ENCODE measurements at regions not wholly inside any gene's neighbourhood (a gene's known extent, or its start where the extent isn't known, plus 50 kb on each side); places are given as distances from the start of the nearest gene placed in this dataset.

DNA sequence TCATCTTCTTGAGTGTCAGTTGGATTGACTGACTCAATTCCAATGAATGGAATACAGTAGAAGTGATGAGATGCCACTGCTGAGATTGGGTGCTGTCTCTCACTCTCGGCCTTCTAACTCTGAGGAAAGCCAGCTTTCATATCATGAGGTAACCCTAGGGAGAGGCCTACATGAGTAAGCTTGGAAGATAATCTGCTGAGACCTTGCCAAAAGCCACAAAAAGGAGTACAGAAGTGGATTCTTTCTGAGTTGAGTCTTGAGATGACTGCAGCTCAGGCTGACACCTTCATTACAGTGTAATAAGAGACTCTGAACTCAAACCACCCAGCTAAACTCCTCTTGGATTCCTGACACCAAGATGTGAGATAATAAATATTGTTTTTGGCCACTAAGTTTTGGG lies 537.4 kb upstream of the MAGEB18 start:
- Histone ChIP-seq H3K36me3 (ENCODE audit: control insufficient read depth in 2 of 4, insufficient read depth in 4 of 4, low read length in 3 of 4) (no peaks in the 10 kb centered on the region), H3K27ac (ENCODE audit: low read depth, low read length) (no peak overlapping the region), H3K14ac (ENCODE audit: insufficient read length) (no peak overlapping the region), H3K9me3 (ENCODE audit: insufficient read depth in 2 of 2, low read depth in 1 of 2, low read length in 1 of 2) (no peaks in the 10 kb centered on the region), H3K79me2 (ENCODE audit: control insufficient read depth in 1 of 2, insufficient read depth in 2 of 2, low read length in 2 of 2) (no peaks in the 10 kb centered on the region), H3K9ac (replicated peaks in 1 of 4; ENCODE audit: extremely low read depth in 1 of 4, low read depth in 3 of 4, low read length in 3 of 4) (no peak overlapping the region), H2BK120ac (replicated peaks; ENCODE audit: low read depth, low read length) (no peak overlapping the region), H3K79me1 (ENCODE audit: low read depth, low read length) (no peaks in the 10 kb centered on the region), H2AFZ (ENCODE audit: low read length) (no peak overlapping the region), H4K5ac (ENCODE audit: insufficient read length, low read depth, low read length) (no peak overlapping the region), H3K4ac (replicated peaks; ENCODE audit: insufficient read length, low read depth, low read length) (no peak overlapping the region), H3K4me2 (ENCODE audit: insufficient read depth in 1 of 2, low read depth in 2 of 2, low read length in 2 of 2) (no peak overlapping the region), H3K18ac (ENCODE audit: extremely low read depth, low read length) (no peak overlapping the region), H4K8ac (ENCODE audit: extremely low read depth, insufficient read depth, low read length) (no peak overlapping the region), H3K4me3 (ENCODE audit: extremely low read depth in 1 of 4, insufficient read depth in 2 of 4, low read depth in 3 of 4, low read length in 4 of 4) (no peak overlapping the region), H2BK20ac (ENCODE audit: low read length) (no peak overlapping the region), H2BK15ac (ENCODE audit: low read length) (no peak overlapping the region), H3K23ac (ENCODE audit: insufficient read length) (no peak overlapping the region), H3K23me2 (ENCODE audit: low read depth, low read length) (no peaks in the 10 kb centered on the region), H2BK12ac (ENCODE audit: low read depth, low read length) (no peak overlapping the region), H3K56ac (replicated peaks; ENCODE audit: insufficient read length, low read depth, low read length) (no peak overlapping the region), H2BK5ac (ENCODE audit: low read depth, low read length) (no peak overlapping the region), H4K20me1 (replicated peaks in 1 of 2; ENCODE audit: control insufficient read depth in 1 of 2, insufficient read depth in 2 of 2, low read length in 2 of 2) (no peaks in the 10 kb centered on the region), H3K4me1 (replicated peaks in 1 of 4; ENCODE audit: control insufficient read depth in 3 of 4, insufficient read depth in 4 of 4, low read length in 3 of 4) (no peaks in the 10 kb centered on the region), H2AK5ac (ENCODE audit: low read depth, low read length) (no peak overlapping the region), H3K27me3 (replicated peaks in 1 of 4; ENCODE audit: control insufficient read depth in 3 of 4, extremely low read depth in 1 of 4, insufficient read depth in 3 of 4, low read length in 3 of 4) (no peaks in the 10 kb centered on the region), H4K91ac (replicated peaks; ENCODE audit: insufficient read length, low read length) (no peak overlapping the region)
- DNase-seq (ENCODE audit: low read depth in 1 of 2, low spot score in 2 of 2), result no peak
- no peak for FAIRE-seq
- 60% methylated on average over 1 of the region's 1 CpG; no CpG with 5 or more reads in 1 of the 2 experiments for WGBS, 2 experiments (ENCODE audit: extremely low coverage in 1 of 2, insufficient coverage in 1 of 2, insufficient read length in 1 of 2, insufficient replicate concordance in 2 of 2, low coverage in 1 of 2, low lambda C conversion rate in 2 of 2, missing lambda C conversion rate in 1 of 2)
- ChIA-PET POLR2A (ENCODE audit: partially characterized antibody) (no interaction called here), CTCF (ENCODE audit: partially characterized antibody) (no interaction called here)
- TF ChIP-seq, protein P1, sequence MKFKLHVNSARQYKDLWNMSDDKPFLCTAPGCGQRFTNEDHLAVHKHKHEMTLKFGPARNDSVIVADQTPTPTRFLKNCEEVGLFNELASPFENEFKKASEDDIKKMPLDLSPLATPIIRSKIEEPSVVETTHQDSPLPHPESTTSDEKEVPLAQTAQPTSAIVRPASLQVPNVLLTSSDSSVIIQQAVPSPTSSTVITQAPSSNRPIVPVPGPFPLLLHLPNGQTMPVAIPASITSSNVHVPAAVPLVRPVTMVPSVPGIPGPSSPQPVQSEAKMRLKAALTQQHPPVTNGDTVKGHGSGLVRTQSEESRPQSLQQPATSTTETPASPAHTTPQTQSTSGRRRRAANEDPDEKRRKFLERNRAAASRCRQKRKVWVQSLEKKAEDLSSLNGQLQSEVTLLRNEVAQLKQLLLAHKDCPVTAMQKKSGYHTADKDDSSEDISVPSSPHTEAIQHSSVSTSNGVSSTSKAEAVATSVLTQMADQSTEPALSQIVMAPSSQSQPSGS (IDR thresholded peaks at IDR 0.05; ENCODE audit: low read length), result no peak
- no peak for TF ChIP-seq SIRT6 (IDR thresholded peaks at IDR 0.05; ENCODE audit: low read length)
- no peak for TF ChIP-seq HDAC6 (IDR thresholded peaks at IDR 0.05; ENCODE audit: low read depth, low read length)
- no peak for TF ChIP-seq SIN3A (conservative IDR thresholded peaks at IDR 0.05 in 1 of 2, IDR thresholded peaks at IDR 0.05 in 1 of 2; ENCODE audit: low read depth in 1 of 2, low read length in 2 of 2)
- no peak for TF ChIP-seq TAF7 (optimal IDR thresholded peaks at IDR 0.05; ENCODE audit: borderline replicate concordance, low read depth, low read length)
- no peak for TF ChIP-seq YY1 (IDR thresholded peaks at IDR 0.05; ENCODE audit: low read depth, low read length)
- TF ChIP-seq POU5F1 (IDR thresholded peaks at IDR 0.05; ENCODE audit: low read depth, low read length), result no peak
- TF ChIP-seq EZH2 (IDR thresholded peaks at IDR 0.05; ENCODE audit: low read depth, low read length, severe bottlenecking), result no peak
- no peak for TF ChIP-seq KDM1A (IDR thresholded peaks at IDR 0.05; ENCODE audit: borderline replicate concordance, low read length)
- TF ChIP-seq SRF (IDR thresholded peaks at IDR 0.05; ENCODE audit: low read depth, low read length), result no peak
- TF ChIP-seq JUN (IDR thresholded peaks at IDR 0.05; ENCODE audit: low read depth, low read length), result no peak
- no peak for TF ChIP-seq CTBP2 (IDR thresholded peaks at IDR 0.05; ENCODE audit: borderline replicate concordance, insufficient read depth, insufficient read length, low read length)
- no peak for TF ChIP-seq PHF8 (conservative IDR thresholded peaks at IDR 0.05; ENCODE audit: low read depth, low read length)
